ENCODE measurements at regions not wholly inside any gene's neighbourhood (a gene's known extent, or its start where the extent isn't known, plus 50 kb on each side); places are given as distances from the start of the nearest gene placed in this dataset.
"Not testable (repeated sequence)": the region's sequence is repeated elsewhere in the genome, so short reads cannot be mapped to it uniquely, and the experiment has no call there.

- Mint-ChIP-seq H3K27me3 (no peaks in the 10 kb centered on the region), H3K4me1 (no peaks in the 10 kb centered on the region), H3K9me3 (no peaks in the 10 kb centered on the region), H3K27ac (no peak overlapping the region), H3K36me3 (no peaks in the 10 kb centered on the region), H3K4me3 (no peak overlapping the region)
- POLR2A ChIA-PET: no interaction called here
- Histone ChIP-seq H3K4me1 (ENCODE audit: control insufficient read depth in 2 of 2, insufficient read depth in 2 of 2, low read length in 2 of 2) (no peaks in the 10 kb centered on the region), H3K36me3 (ENCODE audit: control insufficient read depth in 2 of 3, insufficient read depth in 3 of 3, low read length in 3 of 3) (no peaks in the 10 kb centered on the region), H3K27ac (ENCODE audit: low read depth, low read length) (no peak overlapping the region), H3K27me3 (ENCODE audit: control insufficient read depth in 2 of 2, insufficient read depth in 2 of 2, low read length in 2 of 2) (no peaks in the 10 kb centered on the region), H3K9me3 (ENCODE audit: control insufficient read depth in 2 of 3, low read length in 3 of 3) (no peaks in the 10 kb centered on the region), H3K4me3 (ENCODE audit: low read length) (no peak overlapping the region)
- DNase-seq: no peak
- intact Hi-C loops (cut with micrococcal nuclease): no loop called here
- ATAC-seq: no peak
- CTCF ChIA-PET: interaction anchor here (0.7 kb wide), 1 partner anchor 1624 kb away, joined by 3 read pairs; no protein-coding TSS in a partner anchor
These were observed 241.2 kb downstream of the KBTBD8 start for GRCh38 chr3:67239353-67239752.

- no peak for DNase-seq
- intact Hi-C loops (cut with micrococcal nuclease): no loop called here
- no peaks in the 10 kb centered on the region for H3K36me3 ChIP-seq (ENCODE audit: control insufficient read depth in 2 of 3, insufficient read depth in 3 of 3, low read length in 3 of 3)
- Mint-ChIP-seq H3K27me3 (no peaks in the 10 kb centered on the region), H3K36me3 (no peaks in the 10 kb centered on the region), H3K4me1 (no peaks in the 10 kb centered on the region), H3K4me3 (no peak overlapping the region), H3K27ac (no peak overlapping the region), H3K9me3 (no peaks in the 10 kb centered on the region)
- no peak for ATAC-seq
- POLR2A ChIA-PET: no interaction called here
- H3K4me1 ChIP-seq (ENCODE audit: control insufficient read depth in 2 of 2, insufficient read depth in 2 of 2, low read length in 2 of 2): no peaks in the 10 kb centered on the region
- no peak overlapping the region for H3K4me3 ChIP-seq (ENCODE audit: low read length)
- CTCF ChIA-PET: no interaction called here
- no peaks in the 10 kb centered on the region for H3K27me3 ChIP-seq (ENCODE audit: control insufficient read depth in 2 of 2, insufficient read depth in 2 of 2, low read length in 2 of 2)
- no peak overlapping the region for H3K27ac ChIP-seq (ENCODE audit: low read depth, low read length)
- no peaks in the 10 kb centered on the region for H3K9me3 ChIP-seq (ENCODE audit: control insufficient read depth in 2 of 3, low read length in 3 of 3)
These were observed 243.0 kb downstream of the KBTBD8 start for GRCh38 chr3:67241084-67241483.

- no peaks in the 10 kb centered on the region for H3K27me3 ChIP-seq (ENCODE audit: control insufficient read depth in 2 of 2, insufficient read depth in 2 of 2, low read length in 2 of 2)
- CTCF ChIA-PET: no interaction called here
- ATAC-seq (no peak), DNase-seq (no peak)
- no peaks in the 10 kb centered on the region for H3K36me3 ChIP-seq (ENCODE audit: control insufficient read depth in 2 of 3, insufficient read depth in 3 of 3, low read length in 3 of 3)
- Mint-ChIP-seq H3K27me3 (no peaks in the 10 kb centered on the region), H3K9me3 (no peaks in the 10 kb centered on the region), H3K4me3 (no peak overlapping the region), H3K4me1 (no peaks in the 10 kb centered on the region), H3K27ac (no peak overlapping the region), H3K36me3 (no peaks in the 10 kb centered on the region)
- H3K4me1 ChIP-seq (ENCODE audit: control insufficient read depth in 2 of 2, insufficient read depth in 2 of 2, low read length in 2 of 2): no peaks in the 10 kb centered on the region
- POLR2A ChIA-PET: no interaction called here
- H3K27ac ChIP-seq (ENCODE audit: low read depth, low read length): no peak overlapping the region
- no peak overlapping the region for H3K4me3 ChIP-seq (ENCODE audit: low read length)
- intact Hi-C loops (cut with micrococcal nuclease): no loop called here
- no peaks in the 10 kb centered on the region for H3K9me3 ChIP-seq (ENCODE audit: control insufficient read depth in 2 of 3, low read length in 3 of 3)
These were observed 246.0 kb downstream of the KBTBD8 start for GRCh38 chr3:67244130-67244529.

GRCh38 chr3:67245545-67245944 is 247.4 kb downstream of the KBTBD8 start:
- H3K27me3 Mint-ChIP-seq: peaks cover 0 to 4% (median 0%) of the 10 kb centered on the region in 5 donors
- H3K27ac Mint-ChIP-seq: no peak overlapping the region
- DNase-seq (no peak), ATAC-seq (no peak)
- Histone ChIP-seq H3K4me3 (ENCODE audit: low read length) (no peak overlapping the region), H3K27ac (ENCODE audit: low read depth, low read length) (no peak overlapping the region), H3K9me3 (ENCODE audit: control insufficient read depth in 2 of 3, low read length in 3 of 3) (no peaks in the 10 kb centered on the region), H3K36me3 (ENCODE audit: control insufficient read depth in 2 of 3, insufficient read depth in 3 of 3, low read length in 3 of 3) (no peaks in the 10 kb centered on the region), H3K4me1 (ENCODE audit: control insufficient read depth in 2 of 2, insufficient read depth in 2 of 2, low read length in 2 of 2) (no peaks in the 10 kb centered on the region), H3K27me3 (ENCODE audit: control insufficient read depth in 2 of 2, insufficient read depth in 2 of 2, low read length in 2 of 2) (no peaks in the 10 kb centered on the region)
- intact Hi-C loops (cut with micrococcal nuclease): no loop called here
- CTCF ChIA-PET: no interaction called here
- H3K4me1 Mint-ChIP-seq: no peaks in the 10 kb centered on the region
- peaks cover 0 to 3% (median 0%) of the 10 kb centered on the region in 11 donors for H3K9me3 Mint-ChIP-seq
- POLR2A ChIA-PET: no interaction called here
- no peak overlapping the region for H3K4me3 Mint-ChIP-seq
- H3K36me3 Mint-ChIP-seq: no peaks in the 10 kb centered on the region

GRCh38 chr3:67248726-67249125 is 250.6 kb downstream of the KBTBD8 start:
- H3K36me3 Mint-ChIP-seq: peaks cover 0 to 16% (median 6%) of the 10 kb centered on the region in 5 donors
- no peaks in the 10 kb centered on the region for H3K4me1 Mint-ChIP-seq
- Histone ChIP-seq H3K9me3 (ENCODE audit: control insufficient read depth in 2 of 3, low read length in 3 of 3) (peaks cover 0 to 2% (median 0%) of the 10 kb centered on the region in 3 experiments), H3K27me3 (ENCODE audit: control insufficient read depth in 2 of 2, insufficient read depth in 2 of 2, low read length in 2 of 2) (no peaks in the 10 kb centered on the region), H3K4me1 (ENCODE audit: control insufficient read depth in 2 of 2, insufficient read depth in 2 of 2, low read length in 2 of 2) (no peaks in the 10 kb centered on the region), H3K36me3 (ENCODE audit: control insufficient read depth in 2 of 3, insufficient read depth in 3 of 3, low read length in 3 of 3) (no peaks in the 10 kb centered on the region), H3K27ac (ENCODE audit: low read depth, low read length) (no peak overlapping the region), H3K4me3 (ENCODE audit: low read length) (no peak overlapping the region)
- ChIA-PET POLR2A (no interaction called here), CTCF (no interaction called here)
- H3K27me3 Mint-ChIP-seq: peaks cover 0 to 7% (median 0%) of the 10 kb centered on the region in 5 donors
- H3K27ac Mint-ChIP-seq: no peak overlapping the region
- DNase-seq (no peak), ATAC-seq (no peak)
- no peak overlapping the region for H3K4me3 Mint-ChIP-seq
- intact Hi-C loops (cut with micrococcal nuclease): no loop called here
- peaks cover 2 to 14% (median 5%) of the 10 kb centered on the region in 11 donors for H3K9me3 Mint-ChIP-seq

GRCh38 chr3:67252906-67253305 is 254.8 kb downstream of the KBTBD8 start:
- CTCF ChIA-PET; H3K4me1 Mint-ChIP-seq; POLR2A ChIA-PET; H3K36me3 ChIP-seq (ENCODE audit: control insufficient read depth in 2 of 3, insufficient read depth in 3 of 3, low read length in 3 of 3); H3K4me3 ChIP-seq (ENCODE audit: low read length); H3K27ac Mint-ChIP-seq; intact Hi-C loops (cut with micrococcal nuclease); H3K4me3 Mint-ChIP-seq; H3K27me3 Mint-ChIP-seq; H3K9me3 ChIP-seq (ENCODE audit: control insufficient read depth in 2 of 3, low read length in 3 of 3); H3K27ac ChIP-seq (ENCODE audit: low read depth, low read length); H3K4me1 ChIP-seq (ENCODE audit: control insufficient read depth in 2 of 2, insufficient read depth in 2 of 2, low read length in 2 of 2); DNase-seq; H3K27me3 ChIP-seq (ENCODE audit: control insufficient read depth in 2 of 2, insufficient read depth in 2 of 2, low read length in 2 of 2); ATAC-seq: not testable (repeated sequence)
- peaks cover 0 to 22% (median 10%) of the 10 kb centered on the region in 5 donors for H3K36me3 Mint-ChIP-seq
- H3K9me3 Mint-ChIP-seq: peaks cover 2 to 40% (median 15%) of the 10 kb centered on the region in 11 donors

- Histone ChIP-seq H3K9me3 (ENCODE audit: control insufficient read depth in 2 of 3, low read length in 3 of 3) (no peaks in the 10 kb centered on the region), H3K4me3 (ENCODE audit: low read length) (no peak overlapping the region), H3K4me1 (ENCODE audit: control insufficient read depth in 2 of 2, insufficient read depth in 2 of 2, low read length in 2 of 2) (no peaks in the 10 kb centered on the region), H3K36me3 (ENCODE audit: control insufficient read depth in 2 of 3, insufficient read depth in 3 of 3, low read length in 3 of 3) (no peaks in the 10 kb centered on the region), H3K27me3 (ENCODE audit: control insufficient read depth in 2 of 2, insufficient read depth in 2 of 2, low read length in 2 of 2) (no peaks in the 10 kb centered on the region), H3K27ac (ENCODE audit: low read depth, low read length) (no peak overlapping the region)
- ChIA-PET POLR2A (no interaction called here), CTCF (no interaction called here)
- intact Hi-C loops (cut with micrococcal nuclease): no loop called here
- Mint-ChIP-seq H3K9me3 (peaks cover 0 to 14% (median 10%) of the 10 kb centered on the region in 11 donors), H3K36me3 (peaks cover 0 to 14% (median 4%) of the 10 kb centered on the region in 5 donors), H3K4me3 (no peak overlapping the region), H3K27me3 (peaks cover 0 to 6% (median 0%) of the 10 kb centered on the region in 5 donors), H3K27ac (no peak overlapping the region), H3K4me1 (no peaks in the 10 kb centered on the region)
- ATAC-seq: no peak
- DNase-seq: no peak
These were observed 280.0 kb downstream of the KBTBD8 start for GRCh38 chr3:67278015-67278618.

All from naive thymus-derived CD4-positive, alpha-beta T cell (primary cell).